Stimulated activated CD4-positive, alpha-beta T cell treated with anti-CD3 and anti-CD28 coated beads, Interleukin-15, amount 100 ng/mL, for 1 hour (primary cell): ENCODE measurements at regions not wholly inside any gene's neighbourhood (a gene's known extent, or its start where the extent isn't known, plus 50 kb on each side); places are given as distances from the start of the nearest gene placed in this dataset.

Source experiments
- DNase-seq, 2 donors: peaks; one replicate each; pipeline ENCODE4 v3.0.0-alpha.2; 2020; ENCODE audit warnings: low read depth in 1 of 2, low spot score in 1 of 2

- peak in 1 of 2 donors; percentile 22 for DNase-seq
These were observed 239.8 kb downstream of the HAUS1 start for GRCh38 chr18:46343931-46344372.

GRCh38 chr18:46344416-46345180 lies 240.4 kb downstream of the HAUS1 start:
- DNase-seq = no peak

GRCh38 chr18:46345181-46345465 lies 240.9 kb downstream of the HAUS1 start:
- no peak for DNase-seq

DNA sequence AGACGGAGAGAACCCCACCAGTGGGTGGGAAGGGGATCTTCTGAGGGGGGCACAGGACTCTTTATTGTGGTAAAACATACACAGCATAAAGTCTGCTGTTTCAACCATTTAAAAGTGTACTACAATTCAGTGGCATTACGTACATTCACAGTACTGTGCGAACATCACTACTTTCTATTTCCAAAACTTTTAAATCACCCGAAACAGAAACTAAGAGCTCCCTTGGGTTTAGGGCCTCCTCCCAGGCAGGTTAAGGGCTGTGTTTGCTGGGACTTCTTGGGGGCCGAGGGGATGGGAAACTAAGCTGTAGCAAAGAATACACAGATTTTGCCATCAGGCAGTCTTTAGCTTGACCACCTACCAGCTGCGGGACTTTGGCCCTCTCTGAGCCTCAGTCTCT lies 242.0 kb downstream of the HAUS1 start:
- no peak for DNase-seq

GRCh38 chr18:46346896-46347630 lies 242.9 kb downstream of the HAUS1 start:
- no peak for DNase-seq

- no peak for DNase-seq
These were observed 246.5 kb downstream of the HAUS1 start for GRCh38 chr18:46350598-46351159.

DNA sequence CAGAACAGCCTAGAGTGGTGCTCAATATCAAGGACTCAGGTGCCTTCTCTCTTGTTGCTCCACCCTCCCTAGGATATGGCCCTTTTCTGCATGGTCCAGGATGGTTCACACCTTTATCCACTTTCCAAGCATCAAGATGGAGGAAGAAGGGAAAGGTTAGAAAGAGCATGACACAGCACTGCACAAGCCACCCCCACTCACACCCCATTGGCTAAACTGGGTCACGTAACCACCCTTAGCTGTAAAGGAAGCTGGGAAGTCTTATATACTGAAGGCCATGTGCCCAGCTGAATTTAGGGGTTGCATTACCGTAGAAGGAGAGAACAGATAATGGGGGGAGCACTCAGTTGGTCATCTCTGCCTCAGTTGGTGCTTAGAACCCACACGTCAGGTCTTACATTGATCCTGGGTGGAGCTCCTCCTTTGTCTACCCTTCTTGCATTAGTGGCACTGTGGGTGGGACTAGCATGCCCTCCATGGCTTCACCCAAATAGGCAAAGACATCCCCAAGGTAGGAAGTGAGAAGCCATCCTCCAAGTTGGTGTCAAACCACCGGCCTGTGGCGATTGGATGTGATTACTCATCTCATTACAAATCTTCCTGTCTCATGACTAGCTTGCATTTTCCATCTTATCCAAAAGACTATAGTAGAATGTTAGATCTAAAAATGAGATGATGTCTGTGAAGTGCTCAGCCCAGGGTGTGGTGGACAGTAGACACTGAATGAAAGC lies 248.5 kb downstream of the HAUS1 start:
- DNase-seq = no peak

DNA sequence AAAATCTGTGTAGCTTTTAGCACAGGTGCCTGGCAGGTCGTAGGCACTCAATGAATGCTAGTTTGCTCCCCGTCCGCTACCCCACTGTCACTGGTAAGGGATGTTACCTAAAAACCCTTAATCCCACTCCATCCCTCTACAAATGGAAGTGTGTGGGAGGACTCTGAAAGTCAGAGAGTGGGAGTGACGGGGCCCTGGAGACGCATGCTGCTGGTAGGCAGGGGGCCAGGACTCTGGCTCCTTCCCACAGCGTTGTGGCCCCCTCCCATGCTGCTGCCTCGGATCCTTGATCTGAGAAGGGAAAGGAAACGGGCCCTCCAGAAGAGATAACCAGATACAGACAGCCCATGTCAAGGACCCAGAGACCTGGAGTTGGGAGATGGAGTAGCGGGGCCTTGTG lies 249.3 kb downstream of the HAUS1 start:
- DNase-seq = no peak

- DNase-seq = no peak
These were observed 252.3 kb downstream of the HAUS1 start for GRCh38 chr18:46356278-46357033.

GRCh38 chr18:46360102-46360699 lies 256.0 kb downstream of the HAUS1 start:
- DNase-seq = no peak

GRCh38 chr18:46360866-46361265 lies 256.7 kb downstream of the HAUS1 start:
- DNase-seq = no peak

DNA sequence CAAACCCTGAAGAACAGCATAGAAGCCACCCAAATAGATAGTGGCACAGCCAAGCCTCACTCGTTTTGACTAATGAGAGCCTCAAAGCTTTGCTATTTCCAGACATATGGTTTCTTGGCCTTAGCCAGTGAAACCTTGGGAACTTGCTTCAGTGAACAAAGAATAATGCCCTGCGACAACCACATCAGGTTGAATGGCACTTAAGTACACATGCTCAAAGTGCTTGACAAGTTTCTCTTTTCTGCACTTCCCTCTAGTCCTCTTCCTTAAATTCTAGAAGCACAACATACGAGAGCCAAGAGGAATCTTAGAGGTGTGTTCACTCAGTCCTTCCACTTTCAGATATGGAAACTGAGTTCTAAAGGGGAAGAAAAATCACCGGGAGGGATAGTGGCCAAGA lies 258.3 kb downstream of the HAUS1 start:
- no peak for DNase-seq

DNA sequence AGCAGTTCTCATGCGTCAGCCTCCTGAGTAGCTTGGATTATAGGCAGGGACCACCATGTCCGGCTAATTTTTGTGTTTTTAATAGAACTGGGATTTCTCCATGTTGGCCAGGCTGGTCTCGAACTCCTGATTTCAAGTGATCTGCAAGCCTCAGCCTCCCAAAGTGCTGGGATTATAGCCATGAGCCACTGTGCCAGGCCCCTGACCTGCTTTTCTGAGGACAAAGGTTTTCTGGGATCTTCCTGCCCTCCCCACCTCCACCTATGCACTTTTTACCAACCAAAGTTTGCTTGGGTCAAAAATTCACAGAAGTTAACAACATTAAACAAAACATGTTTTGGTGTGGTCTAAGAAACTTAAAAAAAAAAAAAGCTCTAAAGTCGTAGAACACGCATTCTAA lies 259.9 kb downstream of the HAUS1 start:
- no peak for DNase-seq

GRCh38 chr18:46366201-46366600 lies 262.0 kb downstream of the HAUS1 start:
- no peak for DNase-seq

DNA sequence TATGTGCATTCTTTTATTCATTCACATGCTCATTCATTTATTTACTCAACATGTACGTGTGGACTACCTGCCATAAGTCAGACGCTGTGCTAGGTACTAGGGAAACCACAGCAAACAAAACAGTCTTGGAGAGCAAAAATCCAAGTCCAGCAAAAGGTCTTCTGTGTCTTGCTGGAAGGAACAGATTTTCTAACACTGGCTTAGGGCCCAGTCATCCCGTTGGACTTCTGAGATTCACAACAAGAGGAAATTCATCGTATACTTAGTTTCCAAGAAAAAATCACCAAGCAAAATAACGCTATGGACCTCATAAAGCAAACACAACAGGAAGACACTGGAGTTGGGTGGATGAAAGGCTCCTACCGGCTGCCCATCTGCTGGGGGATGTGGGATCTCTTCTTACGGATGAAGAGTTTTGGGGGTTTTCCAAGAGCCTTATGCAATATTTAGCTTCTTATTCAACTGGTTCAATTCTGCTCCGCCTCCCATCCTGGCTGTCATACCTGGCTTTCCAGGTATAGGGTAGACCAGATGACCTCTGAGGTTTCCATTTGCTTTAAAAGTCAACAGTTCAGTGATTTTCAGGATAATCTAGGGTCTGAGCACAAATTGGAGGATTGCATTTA lies 262.7 kb downstream of the HAUS1 start:
- DNase-seq = no peak

DNA sequence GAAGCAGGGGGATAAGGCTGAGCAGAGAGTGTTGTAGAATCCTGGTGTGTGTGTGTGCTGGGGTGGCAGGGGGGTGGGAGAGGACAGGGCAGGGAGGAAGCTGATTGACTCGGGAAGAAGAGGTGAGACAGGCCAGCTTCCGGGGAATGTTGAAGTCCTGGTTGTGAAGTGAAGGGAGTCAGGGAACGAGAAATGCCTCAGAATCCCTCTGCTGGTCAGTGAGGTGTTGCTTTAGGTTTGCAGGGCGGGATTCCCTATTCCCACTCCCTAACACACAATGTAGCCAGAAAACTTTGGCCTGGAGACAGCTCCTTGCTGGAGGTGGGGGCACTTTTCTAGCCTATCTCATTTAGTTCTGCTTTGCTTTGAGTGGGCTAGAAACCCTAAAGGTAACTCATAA lies 265.1 kb downstream of the HAUS1 start:
- DNase-seq = no peak

DNA sequence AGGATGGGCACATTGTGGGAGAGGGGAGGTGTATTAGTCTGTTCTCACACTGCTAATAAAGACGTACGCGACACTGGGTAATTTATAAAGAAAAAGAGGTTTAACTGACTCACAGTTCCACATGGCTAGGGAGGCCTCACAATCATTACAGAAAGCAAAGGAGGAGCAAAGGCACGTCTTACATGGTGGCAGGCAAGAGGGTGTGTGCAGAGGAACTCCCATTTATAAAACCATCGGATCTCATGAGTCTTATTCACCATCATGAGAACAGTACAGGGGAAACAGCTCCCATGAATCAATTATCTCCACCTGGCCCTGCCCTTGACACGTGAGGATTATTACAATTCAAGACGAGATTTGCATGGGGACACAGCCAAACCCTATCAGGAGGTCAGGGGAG lies 266.7 kb downstream of the HAUS1 start:
- no peak for DNase-seq

DNA sequence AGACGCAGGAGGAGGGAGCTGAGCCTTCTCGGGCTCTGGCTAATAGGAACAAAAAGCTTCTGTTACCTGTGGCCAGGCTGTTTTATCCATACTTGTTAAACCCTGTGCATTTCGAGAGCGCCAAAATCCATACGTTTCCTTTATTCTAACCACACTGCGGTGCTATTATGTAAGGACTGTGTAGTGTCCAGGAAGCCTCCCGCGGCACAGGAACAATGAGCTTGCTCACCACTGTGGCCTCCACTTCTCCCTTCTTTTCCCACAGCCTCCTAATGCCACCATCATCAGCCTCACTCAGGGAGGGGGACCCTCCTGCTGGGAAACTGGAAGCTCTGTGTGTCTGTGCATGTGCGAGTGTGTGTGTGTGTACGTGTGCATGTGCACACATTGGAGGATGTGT lies 268.5 kb downstream of the HAUS1 start:
- no peak for DNase-seq

DNA sequence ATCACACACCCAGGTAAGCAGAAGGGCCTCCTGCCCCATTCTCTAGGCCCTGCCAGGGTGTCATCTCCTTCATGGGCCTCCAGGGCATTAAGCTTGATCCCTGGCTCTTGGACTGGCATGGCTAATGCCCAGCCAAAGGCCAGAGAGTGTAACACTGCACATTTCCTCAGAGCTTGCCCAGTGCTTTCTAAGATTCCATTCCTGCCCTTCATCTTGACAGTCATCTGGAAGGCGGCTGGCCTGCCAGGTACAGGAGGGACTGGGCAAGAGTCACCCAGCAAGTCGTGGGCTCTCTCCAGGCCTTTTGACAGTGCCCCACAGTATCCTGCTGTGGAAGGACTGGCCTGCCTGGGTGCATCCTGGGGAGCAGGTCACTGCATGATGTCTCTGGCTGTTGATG lies 268.9 kb downstream of the HAUS1 start:
- no peak for DNase-seq

DNA sequence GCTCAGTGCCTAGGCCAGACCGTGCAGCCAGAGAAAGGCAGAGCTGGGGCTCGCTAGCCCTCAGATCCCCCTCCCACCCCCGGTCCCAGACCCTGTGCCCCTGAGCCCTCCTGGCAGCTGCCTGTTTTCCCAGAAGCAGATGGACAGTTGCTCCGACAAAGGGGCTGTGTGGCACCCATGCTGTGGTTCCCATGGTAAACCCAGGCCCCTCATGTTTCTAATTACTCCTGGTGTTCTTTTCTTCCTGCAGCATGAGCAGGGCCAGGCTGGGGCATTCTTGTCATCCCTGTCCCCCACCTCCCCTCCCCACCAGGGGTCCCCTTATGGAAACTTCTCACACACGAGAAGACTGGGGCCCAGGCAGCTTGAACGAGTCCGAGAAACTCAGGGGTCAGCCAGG lies 269.6 kb downstream of the HAUS1 start:
- DNase-seq = no peak
